HEK293 (cell line): ENCODE measurements at regions not wholly inside any gene's neighbourhood (a gene's known extent, or its start where the extent isn't known, plus 50 kb on each side); places are given as distances from the start of the nearest gene placed in this dataset.

Experiments used
- CTCF ChIA-PET: fragments of 350-600 bp; formaldehyde crosslinking; extraction: SDS; loops from one replicate; lab custom pipeline; 2021; ENCODE audit warnings: antibody characterized with exemption; lab: Yijun Ruan, JAX
- POLR2A ChIA-PET: fragments of 300-600 bp; formaldehyde crosslinking; extraction: SDS; loops from one replicate; lab custom pipeline; 2020; ENCODE audit warnings: antibody characterized with exemption, inconsistent platforms; lab: Yijun Ruan, JAX
- H3K27ac ChIP-seq: fragments of 200-500 bp; sonication (Bioruptor generic); 2 replicates; pipeline ENCODE4 v1.5.1; 2014; ENCODE audit warnings: low read depth, low read length, control low read depth, inconsistent platforms; ENCODE audit errors: extremely low read depth
- H3K36me3 ChIP-seq, 2 experiments: fragments of 200-500 bp in 1 of 2; sonication (Bioruptor generic) in 1 of 2; 1 replicate in 1 of 2; 2 replicates in 1 of 2; pipeline ENCODE4 v1.5.1; 2014 to 2017; ENCODE audit warnings: inconsistent platforms in 2 of 2, low read length in 2 of 2; ENCODE audit not compliant: control insufficient read depth in 2 of 2, insufficient read depth in 1 of 2
- H3K4me1 ChIP-seq: fragments of 200-500 bp; sonication (Bioruptor generic); 2 replicates; pipeline ENCODE4 v1.5.1; 2014; ENCODE audit warnings: mild to moderate bottlenecking, low read length, inconsistent platforms; ENCODE audit not compliant: control insufficient read depth, insufficient read depth
- H3K4me3 ChIP-seq: 2 replicates; pipeline ENCODE4 v1.5.1; 2011; ENCODE audit warnings: low read depth, mild to moderate bottlenecking, control low read depth, low read length, moderate library complexity
- H3K9me3 ChIP-seq: fragments of 200-500 bp; sonication (Bioruptor generic); 2 replicates; pipeline ENCODE4 v1.5.1; 2014; ENCODE audit warnings: low read depth, low read length, inconsistent platforms; ENCODE audit not compliant: control insufficient read depth, insufficient read depth
- HOXD13 ChIP-seq: sonication (generic); formaldehyde crosslinking; IDR thresholded peaks from 2 replicates; pipeline ENCODE4 v1.8.0; 2022; ENCODE audit warnings: missing genetic modification reagents, borderline replicate concordance
- MZF1 ChIP-seq: fragments of 450-650 bp; formaldehyde crosslinking; IDR thresholded peaks from 2 replicates; pipeline ENCODE4 v1.5.1; 2017; ENCODE audit warnings: missing biosample characterization, missing genetic modification characterization, borderline replicate concordance
- RBAK ChIP-seq: fragments of 450-650 bp; formaldehyde crosslinking; IDR thresholded peaks from 2 replicates; pipeline ENCODE4 v1.5.1; 2016; ENCODE audit warnings: missing biosample characterization, missing genetic modification characterization
- REPIN1 ChIP-seq: fragments of 450-650 bp; formaldehyde crosslinking; IDR thresholded peaks from 2 replicates; pipeline ENCODE4 v1.5.1; 2017; ENCODE audit warnings: missing biosample characterization, missing genetic modification characterization, low read depth
- TCF7L2 ChIP-seq: IDR thresholded peaks from 2 replicates; pipeline ENCODE4 v1.6.1; 2011; ENCODE audit warnings: low read depth, mild to moderate bottlenecking, inconsistent platforms, low read length, moderate library complexity, borderline replicate concordance
- ZFP41 ChIP-seq: fragments of 450-650 bp; formaldehyde crosslinking; IDR thresholded peaks from 2 replicates; pipeline ENCODE4 v1.5.1; 2016; ENCODE audit warnings: missing biosample characterization, missing genetic modification characterization, borderline replicate concordance
- ZNF184 ChIP-seq: fragments of 450-650 bp; IDR thresholded peaks from 2 replicates; pipeline ENCODE4 v1.5.1; 2018; ENCODE audit warnings: missing biosample characterization, mild to moderate bottlenecking, missing genetic modification characterization
- ZNF223 ChIP-seq: fragments of 450-650 bp; formaldehyde crosslinking; IDR thresholded peaks from 2 replicates; pipeline ENCODE4 v1.5.1; 2016; ENCODE audit warnings: missing biosample characterization, missing genetic modification characterization
- ZNF366 ChIP-seq: fragments of 450-650 bp; formaldehyde crosslinking; conservative IDR thresholded peaks from 2 replicates; pipeline ENCODE4 v1.5.1; 2016; ENCODE audit warnings: missing biosample characterization, missing genetic modification characterization
- ZNF488 ChIP-seq: fragments of 450-650 bp; formaldehyde crosslinking; IDR thresholded peaks from 2 replicates; pipeline ENCODE4 v1.5.1; 2016; ENCODE audit warnings: missing biosample characterization, missing genetic modification characterization
- ZNF501 ChIP-seq: fragments of 450-650 bp; formaldehyde crosslinking; IDR thresholded peaks from 2 replicates; pipeline ENCODE4 v1.5.1; 2016; ENCODE audit warnings: missing biosample characterization, missing genetic modification characterization
- ZNF513 ChIP-seq: fragments of 450-650 bp; IDR thresholded peaks from 2 replicates; pipeline ENCODE4 v1.5.1; 2018; ENCODE audit warnings: missing biosample characterization, missing genetic modification characterization
- ZNF654 ChIP-seq: fragments of 450-650 bp; formaldehyde crosslinking; IDR thresholded peaks from 2 replicates; pipeline ENCODE4 v1.5.1; 2016; ENCODE audit warnings: low read depth, missing biosample characterization, missing genetic modification characterization
- ZSCAN23 ChIP-seq: fragments of 450-650 bp; formaldehyde crosslinking; IDR thresholded peaks from 2 replicates; pipeline ENCODE4 v1.5.1; 2016; ENCODE audit warnings: missing biosample characterization, missing genetic modification characterization
- TF ChIP-seq, protein P1 (sequence below): fragments of 450-650 bp; formaldehyde crosslinking; IDR thresholded peaks from 2 replicates; pipeline ENCODE4 v1.5.1; 2016; ENCODE audit warnings: missing biosample characterization, missing genetic modification characterization
- TF ChIP-seq, protein P2 (sequence below): fragments of 450-650 bp; formaldehyde crosslinking; IDR thresholded peaks from 2 replicates; pipeline ENCODE4 v1.5.1; 2016; ENCODE audit warnings: missing biosample characterization, missing genetic modification characterization
- TF ChIP-seq, protein P3 (sequence below): fragments of 450-650 bp; formaldehyde crosslinking; IDR thresholded peaks from 2 replicates; pipeline ENCODE4 v1.5.1; 2016; ENCODE audit warnings: missing biosample characterization, missing genetic modification characterization, low read depth

DNA sequence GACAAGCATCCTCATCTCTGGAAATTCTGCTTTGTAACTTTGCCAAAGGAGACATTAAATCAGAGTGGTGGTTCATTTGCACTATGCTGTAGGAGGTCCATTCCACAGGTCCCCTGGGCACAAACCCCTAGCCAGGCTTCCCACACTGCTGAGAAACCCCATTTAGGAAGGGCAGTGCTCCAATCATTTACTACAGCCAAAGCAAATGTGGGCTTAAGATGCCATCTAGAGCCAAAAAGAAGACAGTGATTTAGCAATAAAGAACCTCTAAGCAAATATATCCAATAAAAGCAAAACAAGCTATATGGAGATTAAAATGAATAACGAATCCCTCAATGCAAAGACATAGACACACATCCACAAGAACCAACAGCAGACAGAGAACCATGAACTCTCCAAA lies 129.0 kb upstream of the ALDH1B1 start:
- Histone ChIP-seq H3K9me3 (no peaks in the 10 kb centered on the region), H3K4me3 (no peak overlapping the region), H3K27ac (no peak overlapping the region), H3K36me3 (no peaks in the 10 kb centered on the region), H3K4me1 (no peaks in the 10 kb centered on the region)
- CTCF ChIA-PET = interaction anchor here (0.6 to 3.2 kb wide), 33 partner anchors 9 to 778 kb away, joined by 3 to 25 read pairs (median 4); partner anchors contain the start of gene POLR1E
- TF ChIP-seq ZNF223 (no peak), ZNF654 (tag by site-specific recombination) (peak; percentile 31; the same call in 1 of the 2 replicates)
- TF ChIP-seq, all 188 proteins: peak for 1
- POLR2A ChIA-PET = interaction anchor here (0.7 kb wide), 1 partner anchor 346 kb away, joined by 4 read pairs; no protein-coding TSS in a partner anchor

DNA sequence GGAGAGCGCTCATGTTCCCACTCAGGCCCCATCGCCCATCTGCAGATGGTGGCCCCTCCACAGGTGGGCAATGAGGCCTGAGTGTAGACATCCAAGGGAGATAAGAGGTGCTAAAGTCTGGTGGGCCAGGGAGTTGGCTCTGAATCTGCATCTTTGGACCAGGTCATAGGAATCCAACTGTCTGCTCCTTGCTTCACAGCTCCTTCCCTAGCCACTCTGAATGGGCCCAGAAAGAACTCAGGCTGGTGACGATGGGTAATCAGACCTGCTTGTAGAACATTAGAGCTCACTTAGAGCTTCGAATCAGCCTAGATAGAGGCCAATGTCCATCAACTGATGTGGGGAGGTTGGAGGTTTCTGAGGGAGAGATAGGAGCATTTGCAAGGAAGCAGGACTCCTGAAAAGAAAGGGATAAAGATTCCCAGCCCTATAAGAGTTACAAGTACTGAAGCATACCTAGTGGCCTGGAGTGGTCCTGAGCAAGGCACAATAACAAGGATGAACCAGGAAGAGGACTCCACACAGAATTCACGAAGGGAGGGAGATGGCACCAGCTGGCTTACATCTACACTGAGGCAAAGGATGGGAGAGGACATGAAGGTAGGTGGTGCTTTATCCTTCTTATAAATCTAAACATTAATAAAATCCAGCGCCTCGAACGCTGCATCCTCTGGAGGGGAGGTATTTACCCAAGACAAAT lies 132.8 kb upstream of the ALDH1B1 start:
- ChIA-PET POLR2A (no interaction called here), CTCF (interaction anchor here (1.8 to 3.7 kb wide), 3 partner anchors 99 to 346 kb away, joined by 4 to 15 read pairs (median 9); no protein-coding TSS in a partner anchor)
- H3K4me3 ChIP-seq = no peak overlapping the region
- H3K9me3 ChIP-seq = no peaks in the 10 kb centered on the region
- no peak overlapping the region for H3K27ac ChIP-seq
- TF ChIP-seq, protein P1, sequence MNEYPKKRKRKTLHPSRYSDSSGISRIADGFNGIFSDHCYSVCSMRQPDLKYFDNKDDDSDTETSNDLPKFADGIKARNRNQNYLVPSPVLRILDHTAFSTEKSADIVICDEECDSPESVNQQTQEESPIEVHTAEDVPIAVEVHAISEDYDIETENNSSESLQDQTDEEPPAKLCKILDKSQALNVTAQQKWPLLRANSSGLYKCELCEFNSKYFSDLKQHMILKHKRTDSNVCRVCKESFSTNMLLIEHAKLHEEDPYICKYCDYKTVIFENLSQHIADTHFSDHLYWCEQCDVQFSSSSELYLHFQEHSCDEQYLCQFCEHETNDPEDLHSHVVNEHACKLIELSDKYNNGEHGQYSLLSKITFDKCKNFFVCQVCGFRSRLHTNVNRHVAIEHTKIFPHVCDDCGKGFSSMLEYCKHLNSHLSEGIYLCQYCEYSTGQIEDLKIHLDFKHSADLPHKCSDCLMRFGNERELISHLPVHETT (tag by site-specific recombination) = no peak
- TF ChIP-seq ZNF184 (no peak), TCF7L2 (no peak), REPIN1 (tag by site-specific recombination) (no peak), RBAK (tag by site-specific recombination) (no peak), ZFP41 (tag by site-specific recombination) (no peak)
- no peaks in the 10 kb centered on the region for H3K36me3 ChIP-seq
- no peaks in the 10 kb centered on the region for H3K4me1 ChIP-seq

- H3K27ac ChIP-seq = no peak overlapping the region
- CTCF ChIA-PET = interaction anchor here (1.8 to 3.7 kb wide), 3 partner anchors 98 to 345 kb away, joined by 4 to 15 read pairs (median 9); no protein-coding TSS in a partner anchor
- no peaks in the 10 kb centered on the region for H3K36me3 ChIP-seq
- H3K4me3 ChIP-seq = no peak overlapping the region
- POLR2A ChIA-PET = no interaction called here
- no peaks in the 10 kb centered on the region for H3K9me3 ChIP-seq
- TF ChIP-seq HOXD13 = no peak
- TF ChIP-seq ZFP41 (tag by site-specific recombination) = no peak
- TF ChIP-seq, protein P2, sequence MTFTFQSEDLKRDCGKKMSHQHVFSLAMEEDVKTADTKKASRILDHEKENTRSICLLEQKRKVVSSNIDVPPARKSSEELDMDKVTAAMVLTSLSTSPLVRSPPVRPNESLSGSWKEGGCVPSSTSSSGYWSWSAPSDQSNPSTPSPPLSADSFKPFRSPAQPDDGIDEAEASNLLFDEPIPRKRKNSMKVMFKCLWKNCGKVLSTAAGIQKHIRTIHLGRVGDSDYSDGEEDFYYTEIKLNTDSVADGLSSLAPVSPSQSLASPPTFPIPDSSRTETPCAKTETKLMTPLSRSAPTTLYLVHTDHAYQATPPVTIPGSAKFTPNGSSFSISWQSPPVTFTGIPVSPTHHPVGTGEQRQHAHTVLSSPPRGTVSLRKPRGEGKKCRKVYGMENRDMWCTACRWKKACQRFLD (tag by site-specific recombination) = no peak
- TF ChIP-seq ZNF513 (tag by site-specific recombination) = no peak
- no peak for TF ChIP-seq ZSCAN23 (tag by site-specific recombination)
- no peak for TF ChIP-seq ZNF654 (tag by site-specific recombination)
- no peak for TF ChIP-seq ZNF366 (tag by site-specific recombination)
- no peak for TF ChIP-seq MZF1 (tag by site-specific recombination)
- TF ChIP-seq, protein P3, sequence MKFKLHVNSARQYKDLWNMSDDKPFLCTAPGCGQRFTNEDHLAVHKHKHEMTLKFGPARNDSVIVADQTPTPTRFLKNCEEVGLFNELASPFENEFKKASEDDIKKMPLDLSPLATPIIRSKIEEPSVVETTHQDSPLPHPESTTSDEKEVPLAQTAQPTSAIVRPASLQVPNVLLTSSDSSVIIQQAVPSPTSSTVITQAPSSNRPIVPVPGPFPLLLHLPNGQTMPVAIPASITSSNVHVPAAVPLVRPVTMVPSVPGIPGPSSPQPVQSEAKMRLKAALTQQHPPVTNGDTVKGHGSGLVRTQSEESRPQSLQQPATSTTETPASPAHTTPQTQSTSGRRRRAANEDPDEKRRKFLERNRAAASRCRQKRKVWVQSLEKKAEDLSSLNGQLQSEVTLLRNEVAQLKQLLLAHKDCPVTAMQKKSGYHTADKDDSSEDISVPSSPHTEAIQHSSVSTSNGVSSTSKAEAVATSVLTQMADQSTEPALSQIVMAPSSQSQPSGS (tag by site-specific recombination) = no peak
- no peak for TF ChIP-seq ZNF501 (tag by site-specific recombination)
- TF ChIP-seq ZNF488 (tag by site-specific recombination) = no peak
- H3K4me1 ChIP-seq = no peaks in the 10 kb centered on the region
These were observed 133.4 kb upstream of the ALDH1B1 start for GRCh38 chr9:38259056-38259455.
